ENCODE measurements at regions not wholly inside any gene's neighbourhood (a gene's known extent, or its start where the extent isn't known, plus 50 kb on each side); places are given as distances from the start of the nearest gene placed in this dataset.

- Histone ChIP-seq H3K4me1 (no peaks in the 10 kb centered on the region), H3K36me3 (no peaks in the 10 kb centered on the region), H3K27me3 (no peaks in the 10 kb centered on the region), H3K9me3 (peaks cover 0 to 6% (median 0%) of the 10 kb centered on the region in 3 donors), H3K4me3 (no peak overlapping the region), H3K27ac (no peak overlapping the region)
- TF ChIP-seq POLR2A (IDR thresholded peaks at IDR 0.05), result no peak
- no peak for TF ChIP-seq CTCF (IDR thresholded peaks at IDR 0.05)
- no peak for DNase-seq
- intact Hi-C loops (cut with DNase I), result no loop called here
- WGBS, 2 donors, result 72 to 75% methylated on average over 5 of the region's 5 CpGs
Measured at GRCh38 chr21:22961258-22961657, 1963.0 kb downstream of the NCAM2 start.

- Histone ChIP-seq H3K9me3 (peaks cover 0 to 8% (median 0%) of the 10 kb centered on the region in 3 donors), H3K27me3 (no peaks in the 10 kb centered on the region), H3K4me3 (no peak overlapping the region), H3K27ac (no peak overlapping the region), H3K4me1 (no peaks in the 10 kb centered on the region), H3K36me3 (no peaks in the 10 kb centered on the region)
- intact Hi-C loops (cut with DNase I), result no loop called here
- TF ChIP-seq CTCF (IDR thresholded peaks at IDR 0.05) (no peak), POLR2A (IDR thresholded peaks at IDR 0.05) (no peak)
- DNase-seq, result no peak
- WGBS, 2 donors, result 59 to 63% methylated on average over 3 of the region's 3 CpGs
Measured at GRCh38 chr21:22965455-22966135, 1967.4 kb downstream of the NCAM2 start.

- no peak for TF ChIP-seq CTCF (IDR thresholded peaks at IDR 0.05)
- TF ChIP-seq POLR2A (IDR thresholded peaks at IDR 0.05), result no peak
- intact Hi-C loops (cut with DNase I), result no loop called here
- WGBS, 2 donors, result 42 to 58% methylated on average over 1 to 4 of the region's 4 CpGs
- Histone ChIP-seq H3K4me1 (no peaks in the 10 kb centered on the region), H3K4me3 (no peak overlapping the region), H3K9me3 (peaks cover 0 to 15% (median 10%) of the 10 kb centered on the region in 3 donors), H3K27me3 (no peaks in the 10 kb centered on the region), H3K36me3 (no peaks in the 10 kb centered on the region), H3K27ac (no peak overlapping the region)
- no peak for DNase-seq
Measured at GRCh38 chr21:22981819-22982218, 1983.6 kb downstream of the NCAM2 start.

DNA sequence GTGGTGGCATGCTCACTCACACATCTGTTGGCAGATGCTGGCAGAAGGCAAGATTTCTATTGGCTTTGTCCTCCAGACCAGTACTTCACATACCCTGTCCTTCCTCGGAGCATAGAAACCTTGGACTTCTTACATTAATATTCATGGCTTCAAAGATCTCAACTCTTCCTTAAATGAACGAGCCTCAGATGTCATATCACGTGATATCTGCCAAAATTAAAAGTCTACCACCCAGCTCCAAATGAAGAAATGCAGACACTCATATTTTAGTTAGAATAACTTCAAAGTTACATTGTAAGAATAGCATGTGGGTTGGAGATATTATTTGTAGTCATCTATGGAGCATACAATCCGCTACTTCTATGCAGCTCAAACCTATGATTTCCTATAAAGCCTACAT, 1994.9 kb downstream of the NCAM2 start:
- DNase-seq, result no peak
- no peaks in the 10 kb centered on the region for H3K27me3 ChIP-seq
- H3K4me1 ChIP-seq, result no peaks in the 10 kb centered on the region
- H3K4me3 ChIP-seq, result no peak overlapping the region
- WGBS, 2 donors, result 73 to 75% methylated on average over 4 of the region's 4 CpGs
- TF ChIP-seq CTCF (IDR thresholded peaks at IDR 0.05), result no peak
- peaks cover 0 to 13% (median 6%) of the 10 kb centered on the region in 3 donors for H3K9me3 ChIP-seq
- no peak overlapping the region for H3K27ac ChIP-seq
- intact Hi-C loops (cut with DNase I), result no loop called here
- H3K36me3 ChIP-seq, result no peaks in the 10 kb centered on the region

DNA sequence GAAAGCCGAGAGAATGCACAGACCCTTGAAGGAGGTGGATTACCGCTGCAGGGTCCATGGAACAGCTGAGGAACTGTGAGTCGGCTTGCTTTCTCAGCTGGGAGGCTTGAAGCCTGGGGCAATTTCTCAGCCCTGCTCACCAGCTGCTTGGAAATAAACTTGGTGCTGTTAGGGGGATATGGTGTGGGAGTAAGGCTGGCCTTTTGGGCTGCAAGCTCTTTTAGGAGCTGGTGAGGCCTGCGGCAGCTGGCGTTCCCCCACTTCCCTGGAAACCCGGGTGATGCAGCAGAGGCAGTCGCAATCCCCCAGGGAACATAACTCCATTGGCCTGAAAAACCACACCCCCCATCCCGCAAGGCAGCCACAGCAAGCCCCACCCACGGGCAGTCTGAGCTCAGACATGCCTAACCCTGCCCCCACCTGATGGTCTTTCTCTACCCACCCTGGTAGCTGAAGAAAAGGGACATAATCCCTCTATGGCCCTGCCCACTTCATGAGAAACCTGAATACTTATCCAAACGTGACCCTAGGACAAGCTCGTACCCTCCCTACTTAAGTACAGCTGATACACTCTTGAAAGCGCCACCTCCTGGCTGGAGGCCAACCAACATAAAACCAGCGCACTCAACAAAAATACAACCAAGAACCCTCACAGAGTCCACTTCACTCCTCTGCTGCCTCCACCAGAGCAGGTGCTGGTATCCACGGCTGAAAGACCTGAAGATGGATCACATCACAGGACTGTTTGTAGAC, 1995.8 kb downstream of the NCAM2 start:
- no peak for DNase-seq
- Histone ChIP-seq H3K9me3 (peaks cover 0 to 13% (median 6%) of the 10 kb centered on the region in 3 donors), H3K27ac (no peak overlapping the region), H3K4me1 (no peaks in the 10 kb centered on the region), H3K36me3 (no peaks in the 10 kb centered on the region), H3K4me3 (no peak overlapping the region), H3K27me3 (no peaks in the 10 kb centered on the region)
- intact Hi-C loops (cut with DNase I), result no loop called here
- 79 to 84% methylated on average over 7 of the region's 14 CpGs for WGBS, 2 donors
- TF ChIP-seq CTCF (IDR thresholded peaks at IDR 0.05) (no peak), POLR2A (IDR thresholded peaks at IDR 0.05) (no peak)
